Natural killer cell (primary cell): ENCODE measurements at regions not wholly inside any gene's neighbourhood (a gene's known extent, or its start where the extent isn't known, plus 50 kb on each side); places are given as distances from the start of the nearest gene placed in this dataset.

ENCODE experiments used
- ATAC-seq, 3 donors: fragments of 150-1000 bp in 2 of 3; fragments of 200-7000 bp in 1 of 3; cut with Tn5 transposase; 1 replicate in 1 of 3; 2 replicates in 2 of 3; pipeline ENCODE4 v1.10.0; 2021; ENCODE audit warnings: mild to moderate bottlenecking in 2 of 3, moderate library complexity in 2 of 3
- DNase-seq, 2 donors: peaks; one replicate each; pipeline versions ENCODE4 v3.0.0 to v3.0.0-alpha.2; 2013 to 2021; ENCODE audit warnings: mixed read lengths in 1 of 2
- H3K27ac ChIP-seq: one replicate; pipeline ENCODE4 v1.5.1; 2013; ENCODE audit warnings: mild to moderate bottlenecking, low read length
- H3K27me3 ChIP-seq: one replicate; pipeline ENCODE4 v1.6.1; 2013; ENCODE audit warnings: low read length; ENCODE audit not compliant: control insufficient read depth, insufficient read depth
- H3K36me3 ChIP-seq: one replicate; pipeline ENCODE4 v1.6.1; 2013; ENCODE audit warnings: low read length; ENCODE audit not compliant: control insufficient read depth, insufficient read depth
- H3K4me1 ChIP-seq: one replicate; pipeline ENCODE4 v1.6.1; 2013; ENCODE audit warnings: low read length; ENCODE audit not compliant: control insufficient read depth, insufficient read depth
- H3K4me3 ChIP-seq: one replicate; pipeline ENCODE4 v1.5.1; 2013; ENCODE audit warnings: low read length
- H3K9me3 ChIP-seq: one replicate; pipeline ENCODE4 v1.6.1; 2013; ENCODE audit warnings: low read length; ENCODE audit not compliant: control insufficient read depth, insufficient read depth
- H3K27ac Mint-ChIP-seq, 2 donors: one replicate each; pipeline ENCODE4 v1.8.0; 2022; ENCODE audit warnings: mild to moderate bottlenecking in 2 of 2, mixed read lengths in 2 of 2, moderate library complexity in 1 of 2
- H3K27me3 Mint-ChIP-seq, 2 donors: one replicate each; pipeline ENCODE4 v1.8.0; 2022; ENCODE audit warnings: low read depth in 2 of 2, mixed read lengths in 2 of 2
- H3K36me3 Mint-ChIP-seq: one replicate; pipeline ENCODE4 v1.8.0; 2022; ENCODE audit warnings: mixed read lengths
- H3K4me1 Mint-ChIP-seq, 2 donors: one replicate each; pipeline ENCODE4 v1.8.0; 2022; ENCODE audit warnings: mixed read lengths in 2 of 2
- H3K4me3 Mint-ChIP-seq: one replicate; pipeline ENCODE4 v1.8.0; 2022; ENCODE audit warnings: mild to moderate bottlenecking, moderate library complexity, mixed read lengths
- H3K9me3 Mint-ChIP-seq, 2 donors: one replicate each; pipeline ENCODE4 v1.8.0; 2022; ENCODE audit warnings: mixed read lengths in 2 of 2
- CTCF ChIP-seq: fragments of 200-600 bp; IDR thresholded peaks from one replicate; pipeline ENCODE4 v1.8.0; 2022; ENCODE audit warnings: antibody characterized with exemption
- WGBS: methylation state at CpG from one replicate; pipeline ENCODE4 v1.1.7; 2013; ENCODE audit warnings: missing lambda C conversion rate; ENCODE audit not compliant: insufficient coverage; 5-methylcytosine and 5-hydroxymethylcytosine counted together
- intact Hi-C: fragments of 100-400 bp; cut with micrococcal nuclease; formaldehyde crosslinking; loops from one replicate; pipeline ENCODE4 v1.14.2; 2022

GRCh38 chr1:87615491-87615890, 286.8 kb downstream of the LMO4 start:
- H3K27ac Mint-ChIP-seq = no peak overlapping the region
- ATAC-seq (no peak), DNase-seq (no peak)
- Histone ChIP-seq H3K27me3 (no peaks in the 10 kb centered on the region), H3K9me3 (no peaks in the 10 kb centered on the region), H3K4me1 (no peaks in the 10 kb centered on the region), H3K36me3 (no peaks in the 10 kb centered on the region), H3K27ac (no peak overlapping the region), H3K4me3 (no peak overlapping the region)
- peaks cover 0 to 4% of the 10 kb centered on the region in 2 donors for H3K27me3 Mint-ChIP-seq
- intact Hi-C loops = no loop called here
- TF ChIP-seq CTCF = no peak
- no peak overlapping the region for H3K4me3 Mint-ChIP-seq
- WGBS = 74% methylated on average over 2 of the region's 2 CpGs
- no peaks in the 10 kb centered on the region for H3K9me3 Mint-ChIP-seq
- H3K36me3 Mint-ChIP-seq = no peaks in the 10 kb centered on the region
- no peaks in the 10 kb centered on the region for H3K4me1 Mint-ChIP-seq

GRCh38 chr1:87615901-87616300, 287.2 kb downstream of the LMO4 start:
- peaks cover 0 to 4% of the 10 kb centered on the region in 2 donors for H3K27me3 Mint-ChIP-seq
- Histone ChIP-seq H3K4me3 (no peak overlapping the region), H3K4me1 (no peaks in the 10 kb centered on the region), H3K27ac (no peak overlapping the region), H3K36me3 (no peaks in the 10 kb centered on the region), H3K27me3 (no peaks in the 10 kb centered on the region), H3K9me3 (no peaks in the 10 kb centered on the region)
- WGBS = 86% methylated on average over 2 of the region's 2 CpGs
- ATAC-seq (no peak), DNase-seq (no peak)
- no peaks in the 10 kb centered on the region for H3K4me1 Mint-ChIP-seq
- no peak overlapping the region for H3K27ac Mint-ChIP-seq
- no peaks in the 10 kb centered on the region for H3K36me3 Mint-ChIP-seq
- no peak overlapping the region for H3K4me3 Mint-ChIP-seq
- no peaks in the 10 kb centered on the region for H3K9me3 Mint-ChIP-seq
- TF ChIP-seq CTCF = no peak
- intact Hi-C loops = no loop called here

GRCh38 chr1:87620807-87621206, 292.1 kb downstream of the LMO4 start:
- Histone ChIP-seq H3K27me3 (no peaks in the 10 kb centered on the region), H3K9me3 (no peaks in the 10 kb centered on the region), H3K27ac (no peak overlapping the region), H3K36me3 (no peaks in the 10 kb centered on the region), H3K4me3 (no peak overlapping the region), H3K4me1 (no peaks in the 10 kb centered on the region)
- no peak for ATAC-seq
- Mint-ChIP-seq H3K27ac (no peak overlapping the region), H3K4me1 (no peaks in the 10 kb centered on the region), H3K36me3 (no peaks in the 10 kb centered on the region), H3K4me3 (no peak overlapping the region), H3K9me3 (no peaks in the 10 kb centered on the region), H3K27me3 (peaks cover 0 to 6% of the 10 kb centered on the region in 2 donors)
- intact Hi-C loops = no loop called here
- WGBS = 100% methylated on average over 1 of the region's 2 CpGs
- no peak for TF ChIP-seq CTCF
- no peak for DNase-seq

- ATAC-seq (no peak), DNase-seq (no peak)
- no peak for TF ChIP-seq CTCF
- Mint-ChIP-seq H3K36me3 (no peaks in the 10 kb centered on the region), H3K27ac (no peak overlapping the region), H3K9me3 (no peaks in the 10 kb centered on the region), H3K4me3 (no peak overlapping the region), H3K27me3 (peaks cover 3 to 5% of the 10 kb centered on the region in 2 donors), H3K4me1 (no peaks in the 10 kb centered on the region)
- Histone ChIP-seq H3K27ac (no peak overlapping the region), H3K9me3 (peaks cover 7% of the 10 kb centered on the region), H3K4me3 (no peak overlapping the region), H3K36me3 (no peaks in the 10 kb centered on the region), H3K4me1 (no peaks in the 10 kb centered on the region), H3K27me3 (no peaks in the 10 kb centered on the region)
- 75% methylated on average over 1 of the region's 1 CpG for WGBS
- intact Hi-C loops = no loop called here
These were observed 301.0 kb downstream of the LMO4 start for GRCh38 chr1:87629673-87630072.
